Mammary epithelial cell (primary cell): ENCODE measurements at regions not wholly inside any gene's neighbourhood (a gene's known extent, or its start where the extent isn't known, plus 50 kb on each side); places are given as distances from the start of the nearest gene placed in this dataset.

ENCODE experiments used
- CTCF ChIP-seq, 2 donors: IDR thresholded peaks in 1 of 2; conservative IDR thresholded peaks in 1 of 2; 2 replicates each; pipeline ENCODE4 v1.5.1; 2011 to 2012; ENCODE audit warnings: inconsistent platforms in 2 of 2, low read length in 2 of 2, mild to moderate bottlenecking in 2 of 2, control low read depth in 1 of 2, low read depth in 1 of 2; ENCODE audit not compliant: insufficient read depth in 1 of 2; ENCODE audit errors: extremely low read depth in 1 of 2
- EZH2 ChIP-seq: IDR thresholded peaks from 2 replicates; pipeline ENCODE4 v1.6.1; 2012; ENCODE audit warnings: low read length, inconsistent platforms, borderline replicate concordance

- no peak for TF ChIP-seq CTCF (conservative IDR thresholded peaks at IDR 0.05 in 1 of 2, IDR thresholded peaks at IDR 0.05 in 1 of 2; ENCODE audit: extremely low read depth in 1 of 2, insufficient read depth in 1 of 2, low read depth in 1 of 2, low read length in 2 of 2)
- TF ChIP-seq EZH2, result no peak
Observed at GRCh38 chr13:47226516-47226915, 329.7 kb upstream of the HTR2A start.
